OCI-LY1 (cell line): ENCODE measurements at regions not wholly inside any gene's neighbourhood (a gene's known extent, or its start where the extent isn't known, plus 50 kb on each side); places are given as distances from the start of the nearest gene placed in this dataset.

ENCODE experiments used
- H2AFZ ChIP-seq: fragments of 200-600 bp; sonication (generic), shearing (Covaris generic); 2 replicates; pipeline ENCODE4 v1.6.0; 2014; ENCODE audit warnings: antibody characterized with exemption, mild to moderate bottlenecking, low read length
- H3F3A ChIP-seq: fragments of 200-600 bp; sonication (generic), shearing (Covaris generic); 2 replicates; pipeline ENCODE4 v1.6.0; 2014; ENCODE audit warnings: mild to moderate bottlenecking, antibody characterized with exemption, low read length, moderate library complexity; ENCODE audit not compliant: insufficient read depth
- H3K27ac ChIP-seq: fragments of 200-600 bp; sonication (generic); 2 replicates; pipeline ENCODE4 v1.5.1; 2014; ENCODE audit warnings: low read length, mixed run types, mild to moderate bottlenecking, low read depth; ENCODE audit not compliant: poor library complexity, severe bottlenecking
- H3K27me3 ChIP-seq: fragments of 200-600 bp; sonication (generic); 2 replicates; pipeline ENCODE4 v1.6.0; 2014; ENCODE audit warnings: antibody characterized with exemption, mild to moderate bottlenecking, low read length, moderate library complexity; ENCODE audit not compliant: insufficient read depth
- H3K36me3 ChIP-seq: fragments of 200-600 bp; sonication (generic); 2 replicates; pipeline ENCODE4 v1.6.1; 2014; ENCODE audit warnings: mild to moderate bottlenecking, antibody characterized with exemption, low read length, moderate library complexity, mixed read lengths; ENCODE audit not compliant: insufficient read depth
- H3K4me1 ChIP-seq: fragments of 200-600 bp; sonication (generic); 2 replicates; pipeline ENCODE4 v1.5.1; 2014; ENCODE audit warnings: mild to moderate bottlenecking, low read length, moderate library complexity; ENCODE audit not compliant: insufficient read depth, severe bottlenecking
- H3K4me2 ChIP-seq: fragments of 200-600 bp; sonication (generic), shearing (Covaris generic); 2 replicates; pipeline ENCODE4 v1.6.1; 2014; ENCODE audit warnings: low read length
- H3K4me3 ChIP-seq: fragments of 200-600 bp; sonication (generic); 2 replicates; pipeline ENCODE4 v1.5.1; 2014; ENCODE audit warnings: low read length, low read depth, mild to moderate bottlenecking, mixed read lengths; ENCODE audit not compliant: poor library complexity, severe bottlenecking
- H3K79me2 ChIP-seq: fragments of 200-600 bp; shearing (Covaris generic); 2 replicates; pipeline ENCODE4 v1.6.1; 2016; ENCODE audit warnings: mixed run types, low read length, mixed read lengths; ENCODE audit not compliant: insufficient read depth
- H3K9ac ChIP-seq: fragments of 200-600 bp; sonication (generic), shearing (Covaris generic); 2 replicates; pipeline ENCODE4 v1.6.1; 2014; ENCODE audit warnings: mild to moderate bottlenecking, low read length, mixed read lengths
- H3K9me2 ChIP-seq: fragments of 200-600 bp; sonication (generic), shearing (Covaris generic); 2 replicates; pipeline ENCODE4 v1.6.1; 2014; ENCODE audit warnings: low read depth, mild to moderate bottlenecking, low read length, mixed read lengths
- H3K9me3 ChIP-seq: fragments of 200-600 bp; shearing (Covaris generic); 2 replicates; pipeline ENCODE4 v1.6.1; 2014; ENCODE audit warnings: low read length, mixed read lengths
- H4K20me1 ChIP-seq: fragments of 200-600 bp; sonication (generic), shearing (Covaris generic); 2 replicates; pipeline ENCODE4 v1.6.0; 2016; ENCODE audit warnings: mild to moderate bottlenecking, low read length; ENCODE audit not compliant: insufficient read depth
- EZH2 ChIP-seq: fragments of 200-600 bp; sonication (generic), shearing (Covaris generic); IDR thresholded peaks from 2 replicates; pipeline ENCODE4 v1.8.0; 2017; ENCODE audit warnings: borderline replicate concordance, mixed run types, mild to moderate bottlenecking, antibody characterized with exemption, low read length, moderate library complexity, mixed read lengths
- TF ChIP-seq, protein P1 (sequence below): fragments of 200-600 bp; sonication (generic), shearing (Covaris generic); IDR thresholded peaks from 2 replicates; pipeline ENCODE4 v1.5.1; 2017; ENCODE audit warnings: mild to moderate bottlenecking, antibody characterized with exemption, low read length, moderate library complexity, mixed read lengths

DNA sequence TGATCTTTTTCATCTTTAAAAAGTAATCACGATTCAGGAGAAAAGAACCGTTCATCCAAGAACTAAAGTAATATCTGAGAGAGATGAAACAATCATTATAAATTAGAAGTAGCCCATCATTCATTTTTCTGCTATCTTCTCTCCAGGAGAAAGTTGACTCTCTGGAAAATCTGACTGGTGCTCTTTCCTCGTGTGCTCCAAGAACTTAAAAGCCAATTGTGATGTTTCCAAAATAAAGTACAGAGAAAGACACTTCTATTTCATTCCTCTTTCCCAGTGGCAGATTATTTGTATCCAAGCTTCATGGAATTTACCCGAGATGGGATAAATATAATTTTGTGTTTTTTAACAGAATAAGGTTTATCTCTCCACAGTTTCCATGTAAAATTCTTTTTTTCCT lies 212.5 kb upstream of the NOCT start:
- TF ChIP-seq EZH2, result no peak
- TF ChIP-seq, protein P1, sequence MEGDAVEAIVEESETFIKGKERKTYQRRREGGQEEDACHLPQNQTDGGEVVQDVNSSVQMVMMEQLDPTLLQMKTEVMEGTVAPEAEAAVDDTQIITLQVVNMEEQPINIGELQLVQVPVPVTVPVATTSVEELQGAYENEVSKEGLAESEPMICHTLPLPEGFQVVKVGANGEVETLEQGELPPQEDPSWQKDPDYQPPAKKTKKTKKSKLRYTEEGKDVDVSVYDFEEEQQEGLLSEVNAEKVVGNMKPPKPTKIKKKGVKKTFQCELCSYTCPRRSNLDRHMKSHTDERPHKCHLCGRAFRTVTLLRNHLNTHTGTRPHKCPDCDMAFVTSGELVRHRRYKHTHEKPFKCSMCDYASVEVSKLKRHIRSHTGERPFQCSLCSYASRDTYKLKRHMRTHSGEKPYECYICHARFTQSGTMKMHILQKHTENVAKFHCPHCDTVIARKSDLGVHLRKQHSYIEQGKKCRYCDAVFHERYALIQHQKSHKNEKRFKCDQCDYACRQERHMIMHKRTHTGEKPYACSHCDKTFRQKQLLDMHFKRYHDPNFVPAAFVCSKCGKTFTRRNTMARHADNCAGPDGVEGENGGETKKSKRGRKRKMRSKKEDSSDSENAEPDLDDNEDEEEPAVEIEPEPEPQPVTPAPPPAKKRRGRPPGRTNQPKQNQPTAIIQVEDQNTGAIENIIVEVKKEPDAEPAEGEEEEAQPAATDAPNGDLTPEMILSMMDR, result no peak
- H3K27me3 ChIP-seq, result no peaks in the 10 kb centered on the region; the same call in 1 of the 2 replicates
- no peak overlapping the region for H3K4me2 ChIP-seq
- no peaks in the 10 kb centered on the region for H3K4me1 ChIP-seq
- no peak overlapping the region for H3K27ac ChIP-seq
- no peaks in the 10 kb centered on the region for H3K9me2 ChIP-seq
- H3K9me3 ChIP-seq, result no peaks in the 10 kb centered on the region
- H3F3A ChIP-seq, result no peaks in the 10 kb centered on the region
- no peaks in the 10 kb centered on the region for H3K36me3 ChIP-seq
- no peak overlapping the region for H3K9ac ChIP-seq
- no peak overlapping the region for H3K4me3 ChIP-seq
- no peaks in the 10 kb centered on the region for H3K79me2 ChIP-seq
- no peaks in the 10 kb centered on the region for H4K20me1 ChIP-seq
- H2AFZ ChIP-seq, result no peak overlapping the region

DNA sequence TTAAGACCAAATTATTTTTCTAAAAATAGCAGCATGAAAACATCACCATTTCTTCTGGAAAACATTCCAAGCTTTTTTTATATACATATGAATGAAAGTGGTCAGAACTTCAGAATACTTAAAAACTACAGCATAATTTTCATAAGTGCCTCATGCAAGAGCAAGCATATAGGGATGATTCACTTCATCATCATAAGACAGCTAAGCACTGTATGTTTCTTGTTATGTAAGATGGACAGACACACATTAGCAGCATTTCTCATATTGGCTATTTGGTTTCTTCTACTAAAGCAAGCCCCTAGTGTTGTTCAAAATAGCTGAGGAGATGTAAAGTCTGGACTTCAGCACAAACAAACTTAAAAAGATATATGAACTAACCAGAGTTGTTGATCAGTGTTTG lies 213.1 kb upstream of the NOCT start:
- H3K79me2 ChIP-seq, result no peaks in the 10 kb centered on the region
- H3K36me3 ChIP-seq, result no peaks in the 10 kb centered on the region
- H3K9me2 ChIP-seq, result no peaks in the 10 kb centered on the region
- no peak overlapping the region for H3K4me2 ChIP-seq
- no peak overlapping the region for H3K27ac ChIP-seq
- H4K20me1 ChIP-seq, result no peaks in the 10 kb centered on the region
- no peak overlapping the region for H2AFZ ChIP-seq
- H3K27me3 ChIP-seq, result no peaks in the 10 kb centered on the region; the same call in 1 of the 2 replicates
- H3K4me1 ChIP-seq, result no peaks in the 10 kb centered on the region
- no peaks in the 10 kb centered on the region for H3K9me3 ChIP-seq
- H3K9ac ChIP-seq, result no peak overlapping the region
- no peak overlapping the region for H3K4me3 ChIP-seq
- H3F3A ChIP-seq, result no peaks in the 10 kb centered on the region
- TF ChIP-seq, protein P1, result no peak
- no peak for TF ChIP-seq EZH2

DNA sequence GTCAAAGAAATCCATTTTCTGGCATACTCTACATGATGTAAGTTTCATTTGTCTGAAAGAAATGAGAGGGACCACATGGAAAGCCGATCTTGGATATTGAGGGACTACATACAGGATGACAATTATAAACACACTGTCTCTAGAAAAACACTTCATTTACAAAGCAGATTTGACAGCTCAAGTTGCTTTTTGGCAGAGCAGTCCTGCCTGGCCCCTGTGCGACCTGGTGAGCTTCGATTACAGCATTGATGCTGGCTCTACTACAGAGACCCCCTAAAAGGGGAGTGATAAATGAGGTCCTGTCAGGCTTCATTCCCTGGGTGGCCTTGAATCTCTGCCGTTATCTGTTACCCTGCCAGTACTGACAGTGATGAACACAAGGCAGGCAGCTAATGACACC lies 215.2 kb upstream of the NOCT start:
- Histone ChIP-seq H3K36me3 (no peaks in the 10 kb centered on the region), H3K9me3 (no peaks in the 10 kb centered on the region), H3K27ac (no peak overlapping the region), H3K27me3 (no peaks in the 10 kb centered on the region; the same call in 1 of the 2 replicates), H3F3A (no peaks in the 10 kb centered on the region), H2AFZ (no peak overlapping the region), H3K4me1 (no peaks in the 10 kb centered on the region), H3K9me2 (no peaks in the 10 kb centered on the region), H3K4me3 (no peak overlapping the region), H4K20me1 (no peaks in the 10 kb centered on the region), H3K4me2 (no peak overlapping the region), H3K9ac (no peak overlapping the region), H3K79me2 (no peaks in the 10 kb centered on the region)
- no peak for TF ChIP-seq EZH2
- TF ChIP-seq, protein P1, result no peak
